WTC11 (cell line): ENCODE measurements at regions not wholly inside any gene's neighbourhood (a gene's known extent, or its start where the extent isn't known, plus 50 kb on each side); places are given as distances from the start of the nearest gene placed in this dataset.

ENCODE experiments used
- ATAC-seq: fragments of 200-7000 bp; cut with Tn5 transposase; 2 replicates; pipeline ENCODE4 v1.10.0; 2021; ENCODE audit warnings: mild to moderate bottlenecking, moderate library complexity
- CTCF ChIA-PET: fragments of 300-600 bp; sonication (Branson Sonifier 250); formaldehyde crosslinking; loops from one replicate; lab custom pipeline; 2021; ENCODE audit warnings: antibody characterized with exemption; lab: Charles Lee
- POLR2A ChIA-PET: fragments of 350-600 bp; sonication (Branson Sonifier 250); formaldehyde crosslinking; loops from one replicate; lab custom pipeline; 2021; ENCODE audit warnings: antibody characterized with exemption; lab: Charles Lee
- DNase-seq: peaks from one replicate; pipeline ENCODE4 v3.0.0; 2021; ENCODE audit warnings: low spot score
- H3K27ac Mint-ChIP-seq: 2 replicates; pipeline ENCODE4 v1.8.0; 2021; ENCODE audit warnings: mixed read lengths
- H3K27me3 Mint-ChIP-seq: 2 replicates; pipeline ENCODE4 v1.8.0; 2021; ENCODE audit warnings: low read depth, mild to moderate bottlenecking, moderate library complexity, mixed read lengths
- H3K36me3 Mint-ChIP-seq: 2 replicates; pipeline ENCODE4 v1.8.0; 2021; ENCODE audit warnings: mixed read lengths
- H3K4me1 Mint-ChIP-seq: 2 replicates; pipeline ENCODE4 v1.8.0; 2022; ENCODE audit warnings: mixed read lengths
- H3K4me3 Mint-ChIP-seq: 2 replicates; pipeline ENCODE4 v1.8.0; 2021; ENCODE audit warnings: mild to moderate bottlenecking, moderate library complexity, mixed read lengths
- H3K9me3 Mint-ChIP-seq: 2 replicates; pipeline ENCODE4 v1.8.0; 2021; ENCODE audit warnings: mixed read lengths
- CREM ChIP-seq: sonication (generic); formaldehyde crosslinking; IDR thresholded peaks from 2 replicates; pipeline ENCODE4 v1.8.1; 2022; ENCODE audit warnings: mild to moderate bottlenecking, missing genetic modification reagents, moderate library complexity
- ELF4 ChIP-seq: sonication (generic); formaldehyde crosslinking; IDR thresholded peaks from 2 replicates; pipeline ENCODE4 v1.8.1; 2022; ENCODE audit warnings: low read depth, mild to moderate bottlenecking, moderate library complexity, missing genetic modification reagents
- ETV6 ChIP-seq: sonication (generic); formaldehyde crosslinking; IDR thresholded peaks from 2 replicates; pipeline ENCODE4 v1.8.1; 2022; ENCODE audit warnings: mild to moderate bottlenecking, missing genetic modification reagents
- FOXJ3 ChIP-seq: sonication (generic); formaldehyde crosslinking; IDR thresholded peaks from 2 replicates; pipeline ENCODE4 v1.9.0; 2021; ENCODE audit warnings: missing genetic modification reagents, mild to moderate bottlenecking, borderline replicate concordance
- GTF2I ChIP-seq: fragments of 250-450 bp; sonication (Bioruptor Pico); conservative IDR thresholded peaks from 2 replicates; pipeline ENCODE4 v1.4.0; 2021; ENCODE audit warnings: mild to moderate bottlenecking
- HMGA2 ChIP-seq: fragments of 250-450 bp; sonication (Bioruptor Pico); IDR thresholded peaks from 2 replicates; pipeline ENCODE4 v1.4.0; 2021; ENCODE audit warnings: mild to moderate bottlenecking, moderate library complexity
- JAZF1 ChIP-seq: fragments of 250-450 bp; sonication (Bioruptor Pico); IDR thresholded peaks from 2 replicates; pipeline ENCODE4 v1.9.0; 2021; ENCODE audit warnings: moderate library complexity, mild to moderate bottlenecking, inconsistent platforms
- NFYB ChIP-seq: sonication (generic); formaldehyde crosslinking; conservative IDR thresholded peaks from 2 replicates; pipeline ENCODE4 v1.8.0; 2022; ENCODE audit warnings: low read depth, missing genetic modification reagents
- NR2C2 ChIP-seq: sonication (generic); formaldehyde crosslinking; IDR thresholded peaks from 2 replicates; pipeline ENCODE4 v1.8.0; 2022; ENCODE audit warnings: mild to moderate bottlenecking, missing genetic modification reagents
- OVOL2 ChIP-seq: fragments of 250-450 bp; sonication (Bioruptor Pico); IDR thresholded peaks from 2 replicates; pipeline ENCODE4 v1.9.0; 2021; ENCODE audit warnings: mild to moderate bottlenecking, borderline replicate concordance
- RELA ChIP-seq: sonication (generic); formaldehyde crosslinking; IDR thresholded peaks from 2 replicates; pipeline ENCODE4 v1.8.1; 2022; ENCODE audit warnings: missing genetic modification reagents, mild to moderate bottlenecking, borderline replicate concordance
- SMAD3 ChIP-seq: sonication (generic); formaldehyde crosslinking; IDR thresholded peaks from 2 replicates; pipeline ENCODE4 v1.8.0; 2022; ENCODE audit warnings: missing genetic modification reagents, mild to moderate bottlenecking, borderline replicate concordance
- SMAD4 ChIP-seq: sonication (generic); formaldehyde crosslinking; IDR thresholded peaks from 2 replicates; pipeline ENCODE4 v1.8.0; 2022; ENCODE audit warnings: mild to moderate bottlenecking, missing genetic modification reagents
- TP53 ChIP-seq: sonication (generic); formaldehyde crosslinking; IDR thresholded peaks from 2 replicates; pipeline ENCODE4 v1.8.1; 2023; ENCODE audit warnings: mild to moderate bottlenecking, missing genetic modification reagents
- ZBTB21 ChIP-seq: sonication (generic); formaldehyde crosslinking; IDR thresholded peaks from 2 replicates; pipeline ENCODE4 v1.8.1; 2023; ENCODE audit warnings: mild to moderate bottlenecking, missing genetic modification reagents, borderline replicate concordance
- ZNF232 ChIP-seq: sonication (generic); formaldehyde crosslinking; IDR thresholded peaks from 2 replicates; pipeline ENCODE4 v1.8.0; 2022; ENCODE audit warnings: mild to moderate bottlenecking, missing genetic modification reagents
- TF ChIP-seq, protein P1 (sequence below): sonication (generic); formaldehyde crosslinking; IDR thresholded peaks from 2 replicates; pipeline ENCODE4 v1.8.1; 2023; ENCODE audit warnings: mild to moderate bottlenecking, missing genetic modification reagents
- TF ChIP-seq, protein P2 (sequence below): fragments of 250-450 bp; sonication (Bioruptor Pico); IDR thresholded peaks from 2 replicates; pipeline ENCODE4 v1.9.0; 2021; ENCODE audit warnings: mild to moderate bottlenecking
- TF ChIP-seq, protein P3 (sequence below): sonication (generic); formaldehyde crosslinking; IDR thresholded peaks from 2 replicates; pipeline ENCODE4 v1.8.1; 2022; ENCODE audit warnings: missing genetic modification reagents, borderline replicate concordance
- TF ChIP-seq, protein P4 (sequence below): sonication (generic); formaldehyde crosslinking; IDR thresholded peaks from 2 replicates; pipeline ENCODE4 v1.8.1; 2022; ENCODE audit warnings: low read depth, missing genetic modification reagents, borderline replicate concordance
- TF ChIP-seq, protein P5 (sequence below): sonication (generic); formaldehyde crosslinking; IDR thresholded peaks from 2 replicates; pipeline ENCODE4 v1.8.0; 2022; ENCODE audit warnings: mild to moderate bottlenecking, missing genetic modification reagents
- TF ChIP-seq, protein P6 (sequence below): sonication (generic); formaldehyde crosslinking; IDR thresholded peaks from 2 replicates; pipeline ENCODE4 v1.8.1; 2022; ENCODE audit warnings: mild to moderate bottlenecking, missing genetic modification reagents, moderate library complexity, borderline replicate concordance

DNA sequence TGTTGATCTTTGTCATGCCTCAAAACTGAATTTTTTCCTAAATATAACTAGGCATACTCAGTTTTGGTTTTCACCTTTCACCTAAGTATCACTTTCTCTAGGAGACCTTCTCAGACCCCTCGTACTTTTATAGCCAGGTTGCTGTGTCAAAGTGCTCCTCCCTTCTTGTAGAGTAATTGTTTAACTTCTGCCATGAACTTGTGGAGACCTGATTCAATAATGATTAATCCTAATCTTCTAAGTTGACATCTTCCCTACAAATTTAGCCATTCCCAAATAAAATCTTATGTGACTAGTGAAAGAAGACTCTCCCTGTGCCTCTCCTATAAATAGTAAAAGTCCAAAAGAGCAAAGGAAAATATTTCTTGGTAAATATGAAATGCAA is 159.8 kb downstream of the SPATA31D1 start:
- Mint-ChIP-seq H3K4me3 (no peak overlapping the region), H3K4me1 (peaks cover 7% of the 10 kb centered on the region; the same call in 1 of the 2 replicates), H3K27ac (no peak overlapping the region), H3K36me3 (no peaks in the 10 kb centered on the region), H3K27me3 (no peaks in the 10 kb centered on the region)
- CTCF ChIA-PET, result no interaction called here
- no peak for ATAC-seq
- no peak for DNase-seq
- POLR2A ChIA-PET, result no interaction called here
- TF ChIP-seq SMAD3 (CRISPR knock-in tag), result no peak
- TF ChIP-seq RELA (CRISPR knock-in tag), result no peak
- no peak for TF ChIP-seq HMGA2 (CRISPR knock-in tag)
- no peak for TF ChIP-seq OVOL2 (CRISPR knock-in tag)
- TF ChIP-seq, all 79 proteins: peak for 0
- no peaks in the 10 kb centered on the region for H3K9me3 Mint-ChIP-seq

DNA sequence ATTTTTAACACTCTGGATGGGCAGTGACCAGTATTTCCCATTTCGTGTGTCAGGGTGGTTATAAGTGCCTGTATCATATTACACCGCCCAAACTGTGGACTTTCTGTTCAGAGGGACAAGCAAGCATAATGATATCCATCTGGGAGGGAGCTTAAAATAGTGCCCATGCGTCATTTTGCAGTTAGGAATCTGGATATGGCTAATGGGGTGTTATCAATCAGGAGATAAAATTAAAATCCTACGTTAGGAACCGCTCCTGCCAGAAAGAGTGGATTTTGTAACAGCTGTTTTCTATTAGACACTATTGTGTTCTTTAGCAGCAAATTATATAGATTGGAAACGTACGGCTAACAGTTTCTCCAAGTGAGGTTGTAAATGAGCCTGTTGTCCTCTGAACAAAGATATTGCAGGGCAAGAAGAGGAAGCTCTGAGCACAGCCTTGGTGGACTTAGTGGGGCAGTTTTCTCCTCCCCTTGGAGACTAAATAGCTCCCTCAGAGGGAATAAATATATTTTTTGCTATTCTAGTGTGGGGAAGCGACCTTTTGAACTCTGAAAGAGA is 160.4 kb downstream of the SPATA31D1 start:
- Mint-ChIP-seq H3K27me3 (no peaks in the 10 kb centered on the region), H3K27ac (no peak overlapping the region), H3K36me3 (no peaks in the 10 kb centered on the region), H3K9me3 (no peaks in the 10 kb centered on the region), H3K4me1 (peaks cover 7% of the 10 kb centered on the region; the same call in 1 of the 2 replicates), H3K4me3 (no peak overlapping the region)
- ChIA-PET POLR2A (no interaction called here), CTCF (no interaction called here)
- ATAC-seq (no peak), DNase-seq (no peak)
- TF ChIP-seq ZBTB21 (CRISPR knock-in tag) (no peak), NR2C2 (CRISPR knock-in tag) (no peak), HMGA2 (CRISPR knock-in tag) (no peak), FOXJ3 (CRISPR knock-in tag) (no peak), NFYB (CRISPR knock-in tag) (no peak), CREM (no peak), GTF2I (CRISPR knock-in tag) (no peak), ZNF232 (no peak), ELF4 (no peak), JAZF1 (no peak), SMAD4 (CRISPR knock-in tag) (no peak), ETV6 (CRISPR knock-in tag) (no peak), TP53 (CRISPR knock-in tag) (no peak)
- TF ChIP-seq, protein P1, sequence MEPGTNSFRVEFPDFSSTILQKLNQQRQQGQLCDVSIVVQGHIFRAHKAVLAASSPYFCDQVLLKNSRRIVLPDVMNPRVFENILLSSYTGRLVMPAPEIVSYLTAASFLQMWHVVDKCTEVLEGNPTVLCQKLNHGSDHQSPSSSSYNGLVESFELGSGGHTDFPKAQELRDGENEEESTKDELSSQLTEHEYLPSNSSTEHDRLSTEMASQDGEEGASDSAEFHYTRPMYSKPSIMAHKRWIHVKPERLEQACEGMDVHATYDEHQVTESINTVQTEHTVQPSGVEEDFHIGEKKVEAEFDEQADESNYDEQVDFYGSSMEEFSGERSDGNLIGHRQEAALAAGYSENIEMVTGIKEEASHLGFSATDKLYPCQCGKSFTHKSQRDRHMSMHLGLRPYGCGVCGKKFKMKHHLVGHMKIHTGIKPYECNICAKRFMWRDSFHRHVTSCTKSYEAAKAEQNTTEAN (CRISPR knock-in tag), result no peak
- TF ChIP-seq, protein P2, sequence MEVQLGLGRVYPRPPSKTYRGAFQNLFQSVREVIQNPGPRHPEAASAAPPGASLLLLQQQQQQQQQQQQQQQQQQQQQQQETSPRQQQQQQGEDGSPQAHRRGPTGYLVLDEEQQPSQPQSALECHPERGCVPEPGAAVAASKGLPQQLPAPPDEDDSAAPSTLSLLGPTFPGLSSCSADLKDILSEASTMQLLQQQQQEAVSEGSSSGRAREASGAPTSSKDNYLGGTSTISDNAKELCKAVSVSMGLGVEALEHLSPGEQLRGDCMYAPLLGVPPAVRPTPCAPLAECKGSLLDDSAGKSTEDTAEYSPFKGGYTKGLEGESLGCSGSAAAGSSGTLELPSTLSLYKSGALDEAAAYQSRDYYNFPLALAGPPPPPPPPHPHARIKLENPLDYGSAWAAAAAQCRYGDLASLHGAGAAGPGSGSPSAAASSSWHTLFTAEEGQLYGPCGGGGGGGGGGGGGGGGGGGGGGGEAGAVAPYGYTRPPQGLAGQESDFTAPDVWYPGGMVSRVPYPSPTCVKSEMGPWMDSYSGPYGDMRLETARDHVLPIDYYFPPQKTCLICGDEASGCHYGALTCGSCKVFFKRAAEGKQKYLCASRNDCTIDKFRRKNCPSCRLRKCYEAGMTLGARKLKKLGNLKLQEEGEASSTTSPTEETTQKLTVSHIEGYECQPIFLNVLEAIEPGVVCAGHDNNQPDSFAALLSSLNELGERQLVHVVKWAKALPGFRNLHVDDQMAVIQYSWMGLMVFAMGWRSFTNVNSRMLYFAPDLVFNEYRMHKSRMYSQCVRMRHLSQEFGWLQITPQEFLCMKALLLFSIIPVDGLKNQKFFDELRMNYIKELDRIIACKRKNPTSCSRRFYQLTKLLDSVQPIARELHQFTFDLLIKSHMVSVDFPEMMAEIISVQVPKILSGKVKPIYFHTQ (CRISPR knock-in tag), result no peak
- TF ChIP-seq, protein P3, sequence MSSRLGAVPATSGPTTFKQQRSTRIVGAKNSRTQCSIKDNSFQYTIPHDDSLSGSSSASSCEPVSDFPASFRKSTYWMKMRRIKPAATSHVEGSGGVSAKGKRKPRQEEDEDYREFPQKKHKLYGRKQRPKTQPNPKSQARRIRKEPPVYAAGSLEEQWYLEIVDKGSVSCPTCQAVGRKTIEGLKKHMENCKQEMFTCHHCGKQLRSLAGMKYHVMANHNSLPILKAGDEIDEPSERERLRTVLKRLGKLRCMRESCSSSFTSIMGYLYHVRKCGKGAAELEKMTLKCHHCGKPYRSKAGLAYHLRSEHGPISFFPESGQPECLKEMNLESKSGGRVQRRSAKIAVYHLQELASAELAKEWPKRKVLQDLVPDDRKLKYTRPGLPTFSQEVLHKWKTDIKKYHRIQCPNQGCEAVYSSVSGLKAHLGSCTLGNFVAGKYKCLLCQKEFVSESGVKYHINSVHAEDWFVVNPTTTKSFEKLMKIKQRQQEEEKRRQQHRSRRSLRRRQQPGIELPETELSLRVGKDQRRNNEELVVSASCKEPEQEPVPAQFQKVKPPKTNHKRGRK (CRISPR knock-in tag), result no peak
- TF ChIP-seq, protein P4, sequence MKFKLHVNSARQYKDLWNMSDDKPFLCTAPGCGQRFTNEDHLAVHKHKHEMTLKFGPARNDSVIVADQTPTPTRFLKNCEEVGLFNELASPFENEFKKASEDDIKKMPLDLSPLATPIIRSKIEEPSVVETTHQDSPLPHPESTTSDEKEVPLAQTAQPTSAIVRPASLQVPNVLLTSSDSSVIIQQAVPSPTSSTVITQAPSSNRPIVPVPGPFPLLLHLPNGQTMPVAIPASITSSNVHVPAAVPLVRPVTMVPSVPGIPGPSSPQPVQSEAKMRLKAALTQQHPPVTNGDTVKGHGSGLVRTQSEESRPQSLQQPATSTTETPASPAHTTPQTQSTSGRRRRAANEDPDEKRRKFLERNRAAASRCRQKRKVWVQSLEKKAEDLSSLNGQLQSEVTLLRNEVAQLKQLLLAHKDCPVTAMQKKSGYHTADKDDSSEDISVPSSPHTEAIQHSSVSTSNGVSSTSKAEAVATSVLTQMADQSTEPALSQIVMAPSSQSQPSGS (CRISPR knock-in tag), result no peak
- TF ChIP-seq, protein P5, sequence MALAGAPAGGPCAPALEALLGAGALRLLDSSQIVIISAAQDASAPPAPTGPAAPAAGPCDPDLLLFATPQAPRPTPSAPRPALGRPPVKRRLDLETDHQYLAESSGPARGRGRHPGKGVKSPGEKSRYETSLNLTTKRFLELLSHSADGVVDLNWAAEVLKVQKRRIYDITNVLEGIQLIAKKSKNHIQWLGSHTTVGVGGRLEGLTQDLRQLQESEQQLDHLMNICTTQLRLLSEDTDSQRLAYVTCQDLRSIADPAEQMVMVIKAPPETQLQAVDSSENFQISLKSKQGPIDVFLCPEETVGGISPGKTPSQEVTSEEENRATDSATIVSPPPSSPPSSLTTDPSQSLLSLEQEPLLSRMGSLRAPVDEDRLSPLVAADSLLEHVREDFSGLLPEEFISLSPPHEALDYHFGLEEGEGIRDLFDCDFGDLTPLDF, result no peak
- TF ChIP-seq, protein P6, sequence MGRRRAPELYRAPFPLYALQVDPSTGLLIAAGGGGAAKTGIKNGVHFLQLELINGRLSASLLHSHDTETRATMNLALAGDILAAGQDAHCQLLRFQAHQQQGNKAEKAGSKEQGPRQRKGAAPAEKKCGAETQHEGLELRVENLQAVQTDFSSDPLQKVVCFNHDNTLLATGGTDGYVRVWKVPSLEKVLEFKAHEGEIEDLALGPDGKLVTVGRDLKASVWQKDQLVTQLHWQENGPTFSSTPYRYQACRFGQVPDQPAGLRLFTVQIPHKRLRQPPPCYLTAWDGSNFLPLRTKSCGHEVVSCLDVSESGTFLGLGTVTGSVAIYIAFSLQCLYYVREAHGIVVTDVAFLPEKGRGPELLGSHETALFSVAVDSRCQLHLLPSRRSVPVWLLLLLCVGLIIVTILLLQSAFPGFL, result no peak
